HCT116 (cell line): ENCODE measurements at regions not wholly inside any gene's neighbourhood (a gene's known extent, or its start where the extent isn't known, plus 50 kb on each side); places are given as distances from the start of the nearest gene placed in this dataset.

Source experiments
- ATF3 ChIP-seq: IDR thresholded peaks from 2 replicates; pipeline ENCODE4 v1.6.1; 2012
- CTCF ChIP-seq, 3 experiments: fragments of 200-600 bp in 1 of 3; sonication (generic) in 1 of 3; IDR thresholded peaks in 2 of 3; conservative IDR thresholded peaks in 1 of 3; 2 replicates each; pipeline ENCODE4 v1.5.1; 2012 to 2017; ENCODE audit warnings: low read depth in 2 of 3, low read length in 2 of 3, antibody characterized with exemption in 1 of 3, borderline replicate concordance in 1 of 3, control low read depth in 1 of 3, mild to moderate bottlenecking in 1 of 3, mixed read lengths in 1 of 3, mixed run types in 1 of 3, moderate library complexity in 1 of 3; ENCODE audit not compliant: insufficient read depth in 1 of 3
- EGR1 ChIP-seq: IDR thresholded peaks from 2 replicates; pipeline ENCODE4 v1.6.1; 2012; ENCODE audit warnings: low read depth
- EZH2 ChIP-seq: fragments of 200-600 bp; sonication (generic); IDR thresholded peaks from 2 replicates; pipeline ENCODE4 v1.6.1; 2017; ENCODE audit warnings: antibody characterized with exemption, mixed run types
- EZH2phosphoT487 ChIP-seq: fragments of 200-600 bp; IDR thresholded peaks from 2 replicates; pipeline ENCODE4 v1.6.1; 2018; ENCODE audit warnings: antibody characterized with exemption, borderline replicate concordance
- FOSL1 ChIP-seq: IDR thresholded peaks from 2 replicates; pipeline ENCODE4 v1.6.1; 2012; ENCODE audit warnings: low read depth
- POLR2A ChIP-seq: IDR thresholded peaks from 2 replicates; pipeline ENCODE4 v1.7.0; 2011; ENCODE audit warnings: borderline replicate concordance; ENCODE audit not compliant: insufficient read depth, insufficient read length; ENCODE audit errors: extremely low read depth
- RAD21 ChIP-seq: IDR thresholded peaks from 2 replicates; pipeline ENCODE4 v1.6.1; 2012; ENCODE audit warnings: low read depth, mild to moderate bottlenecking
- SP1 ChIP-seq: IDR thresholded peaks from 2 replicates; pipeline ENCODE4 v1.6.1; 2012; ENCODE audit warnings: low read depth

GRCh38 chr4:81919223-81919622 is 447.5 kb upstream of the RASGEF1B start:
- TF ChIP-seq CTCF (IDR thresholded peaks at IDR 0.05 in 2 of 3, conservative IDR thresholded peaks at IDR 0.05 in 1 of 3; ENCODE audit: borderline replicate concordance in 1 of 3, insufficient read depth in 1 of 3, low read depth in 2 of 3, low read length in 2 of 3) (peak in 2 of 3 experiments; percentile 49; a peak in 4 of 6 replicates), EZH2 (no peak), ATF3 (no peak), RAD21 (peak; percentile 15; the same call in 1 of the 2 replicates), EGR1 (no peak), POLR2A (no peak), EZH2phosphoT487 (no peak), FOSL1 (no peak), SP1 (no peak)
